ENCODE measurements at regions not wholly inside any gene's neighbourhood (a gene's known extent, or its start where the extent isn't known, plus 50 kb on each side); places are given as distances from the start of the nearest gene placed in this dataset.

DNA sequence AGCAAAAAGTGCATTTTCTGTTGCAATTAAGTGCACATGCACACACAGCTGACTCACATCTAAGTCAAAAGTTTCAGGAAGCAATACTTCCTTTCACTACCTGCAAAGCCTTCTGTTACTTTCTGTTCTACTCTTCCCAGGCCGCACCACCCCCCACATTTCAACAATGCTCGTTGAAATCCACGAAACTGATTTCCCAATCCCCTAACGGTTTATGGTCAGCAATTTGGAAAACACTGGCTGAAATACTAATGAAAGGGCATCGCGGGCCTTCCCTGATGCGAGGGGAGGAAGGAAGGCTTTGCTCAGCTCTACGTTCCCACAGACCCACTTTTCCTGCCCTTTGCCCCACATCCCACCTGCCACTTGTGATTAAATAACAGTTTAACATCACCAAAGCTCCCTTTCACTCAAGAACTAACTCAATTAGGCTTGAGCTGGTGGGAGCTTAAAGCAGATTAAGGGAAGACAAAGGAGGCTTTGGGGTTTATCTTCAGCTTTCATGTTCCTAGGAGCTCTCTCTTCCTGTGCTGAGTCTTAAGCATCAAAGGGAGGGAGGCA is 243.2 kb upstream of the RAB4A start:
- DNase-seq (ENCODE audit: low spot score), result peak; percentile 96

DNA sequence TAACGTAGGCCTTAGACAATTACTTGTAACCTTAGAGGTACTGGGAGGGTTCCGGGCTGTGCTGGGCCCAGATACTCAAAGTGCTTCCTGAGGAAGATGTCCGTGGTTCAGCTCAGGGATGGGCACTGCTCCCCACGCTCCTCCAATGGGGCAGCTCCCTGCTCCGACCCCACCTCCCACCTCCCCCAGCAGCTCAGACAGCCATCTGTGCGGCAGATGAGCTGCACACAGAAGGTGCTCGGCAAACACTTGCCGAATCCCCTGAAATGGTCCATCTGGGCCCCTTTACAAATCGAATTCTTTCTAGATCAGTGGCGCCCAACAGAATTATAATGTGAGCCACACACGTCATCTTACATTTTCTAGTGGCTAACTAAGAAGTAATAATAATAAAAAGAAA is 242.4 kb upstream of the RAB4A start:
- DNase-seq (ENCODE audit: low spot score), result peak; percentile 91

DNA sequence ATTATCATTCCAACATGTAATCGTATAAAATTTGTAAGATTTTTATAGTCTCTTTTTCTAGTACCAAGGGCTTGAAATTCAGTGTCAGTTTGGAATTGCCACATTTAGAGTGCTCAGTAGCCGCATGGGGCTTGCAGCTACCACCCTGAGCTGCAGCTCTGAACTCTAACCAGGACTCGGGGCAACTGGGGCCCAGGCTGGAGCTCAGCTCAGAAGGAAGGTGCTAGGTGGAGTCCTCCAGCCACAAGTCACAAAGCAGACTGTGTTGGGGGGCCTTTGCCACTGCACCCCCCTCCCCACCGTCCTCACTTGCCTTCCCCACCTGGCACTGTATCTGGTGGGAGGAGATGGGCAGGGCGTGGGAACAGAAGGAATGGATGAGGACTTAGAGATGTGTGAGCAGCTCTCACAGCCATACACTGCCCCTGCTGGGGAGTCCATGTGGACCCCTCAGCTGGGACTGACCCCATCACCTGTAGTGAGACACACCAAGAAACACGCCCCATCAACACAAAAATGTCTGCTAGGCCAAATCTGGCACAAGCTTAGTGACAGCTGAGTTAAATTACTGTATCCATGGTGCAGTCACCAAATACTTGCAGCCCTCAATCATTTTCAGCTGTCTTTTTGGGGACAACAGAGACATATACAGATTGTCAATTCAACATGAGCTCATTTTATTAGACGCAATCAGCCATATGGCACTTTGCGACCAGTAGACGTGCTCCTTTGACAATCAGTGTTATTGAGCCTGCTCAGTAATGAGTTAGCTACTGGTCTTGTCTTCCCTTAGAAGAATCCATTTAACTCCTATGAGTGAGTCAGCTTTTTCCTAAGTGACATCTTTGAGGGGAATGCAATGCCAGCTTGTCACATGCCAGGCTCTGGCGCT is 241.7 kb upstream of the RAB4A start:
- DNase-seq (ENCODE audit: low spot score), result peak; percentile 55

DNA sequence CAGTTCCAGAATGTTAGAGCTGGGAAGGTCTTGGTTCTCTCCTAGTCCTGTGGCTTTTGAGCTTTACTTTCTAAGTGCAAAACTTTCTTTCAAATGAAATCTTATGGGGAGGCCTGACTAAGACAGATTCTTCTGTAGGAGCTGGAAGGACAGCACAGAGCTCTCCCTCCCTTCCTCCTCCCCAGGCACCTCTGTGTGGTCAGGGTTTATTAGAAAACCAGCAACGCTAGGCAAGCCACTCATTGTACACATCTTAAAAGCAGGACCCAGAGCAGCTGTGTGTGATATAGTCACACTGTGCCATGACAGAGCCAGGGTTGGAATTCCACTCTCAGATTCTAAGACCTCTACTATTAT is 241.1 kb upstream of the RAB4A start:
- DNase-seq (ENCODE audit: low spot score), result no peak

DNA sequence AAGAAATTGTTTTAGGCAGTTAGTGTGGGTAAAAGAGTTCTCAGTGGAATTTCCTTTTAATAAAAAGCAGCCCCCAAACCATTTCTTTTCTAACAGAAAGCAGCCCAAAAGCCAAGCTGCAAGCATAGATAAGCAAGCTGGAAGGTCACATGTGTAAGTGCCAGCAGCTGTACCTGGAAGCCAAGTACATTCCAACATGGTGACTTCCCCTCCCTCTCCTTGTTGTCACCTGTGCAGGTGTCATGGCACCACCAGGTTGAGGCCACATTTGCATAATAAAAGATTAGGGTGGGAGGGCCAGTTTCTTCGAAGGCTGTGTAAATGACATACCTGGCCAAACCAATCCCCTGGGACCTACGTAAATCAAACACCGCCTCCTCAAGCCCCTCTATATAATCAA is 240.3 kb upstream of the RAB4A start:
- no peak for DNase-seq (ENCODE audit: low spot score)

DNA sequence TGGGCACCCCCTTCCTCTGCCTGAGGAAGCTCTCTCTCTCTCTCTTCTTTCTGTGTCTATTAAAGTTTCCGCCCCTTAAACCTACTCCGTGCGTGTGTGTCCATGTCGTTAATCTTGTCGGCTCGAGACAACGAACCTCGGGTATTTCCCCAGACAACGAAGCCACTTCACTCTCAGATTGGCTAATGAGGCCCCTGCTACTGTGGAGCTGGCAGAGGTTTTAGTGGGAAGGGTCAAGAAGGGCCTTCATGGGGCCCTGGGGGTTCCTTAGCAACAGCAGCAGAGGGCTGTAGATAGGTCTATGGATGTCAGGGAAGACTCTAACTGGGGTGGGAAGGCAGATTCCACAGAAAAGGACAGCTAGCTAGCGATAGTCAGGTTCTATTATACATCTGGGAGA is 239.8 kb upstream of the RAB4A start:
- DNase-seq (ENCODE audit: low spot score), result no peak

DNA sequence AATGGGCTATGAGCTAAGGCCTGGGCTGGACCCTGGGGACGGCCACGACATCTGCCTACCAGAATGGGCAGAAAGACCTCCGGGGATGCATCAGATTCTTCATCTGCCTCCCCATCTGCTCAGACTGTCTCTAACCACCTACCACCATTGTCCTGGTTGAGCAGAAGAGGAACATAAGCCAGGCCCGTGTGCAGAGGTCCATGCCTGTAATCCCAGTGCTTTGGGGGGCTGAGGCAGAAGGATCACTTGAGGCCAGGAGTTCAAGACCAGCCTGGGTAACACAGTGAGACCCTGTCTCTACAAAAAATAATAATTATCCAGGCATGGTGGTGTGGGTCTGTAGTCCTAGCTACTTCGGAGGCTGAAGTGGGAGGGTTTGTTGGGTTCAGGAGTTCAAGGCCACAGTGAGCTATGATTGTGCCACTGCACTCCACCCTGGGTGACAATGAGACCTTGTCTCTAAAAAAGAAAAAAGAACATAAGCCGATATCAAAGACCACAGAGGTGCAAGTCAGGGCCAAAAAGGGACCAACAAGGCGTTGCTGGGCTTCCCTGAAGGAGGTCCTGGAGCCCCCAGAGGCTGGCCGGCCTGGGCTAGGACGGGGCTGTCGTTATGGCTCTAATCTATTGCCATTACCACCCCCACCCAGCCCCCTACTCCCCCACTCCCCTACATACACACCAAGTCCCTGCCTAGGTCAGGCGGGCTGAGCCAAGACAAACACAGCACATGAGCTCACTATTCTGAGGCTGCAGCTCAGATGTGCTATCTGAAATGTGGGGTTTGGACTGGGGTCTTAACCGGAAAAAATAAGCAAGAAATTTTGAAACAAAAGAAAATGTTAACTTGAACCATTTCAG is 239.2 kb upstream of the RAB4A start:
- no peak for DNase-seq (ENCODE audit: low spot score)

DNA sequence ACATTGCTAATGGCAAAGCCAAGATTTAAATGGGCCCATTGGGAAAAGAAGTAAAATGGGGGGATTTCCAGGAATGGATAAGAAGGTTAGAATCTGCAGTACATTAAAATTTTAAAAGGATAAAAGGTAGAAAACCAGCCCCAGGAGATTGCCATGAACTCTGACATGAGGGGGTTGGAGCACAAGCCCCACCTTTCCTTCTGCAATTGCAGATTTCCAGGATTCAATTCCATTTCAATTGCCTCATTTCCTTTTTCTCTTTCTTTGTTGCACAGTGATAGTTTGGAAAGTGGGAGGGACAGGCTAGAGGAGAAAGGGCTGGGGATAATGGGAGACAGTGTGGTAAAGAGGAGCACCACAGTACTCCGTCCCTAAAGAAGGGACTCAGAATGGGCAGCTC is 238.5 kb upstream of the RAB4A start:
- no peak for DNase-seq (ENCODE audit: low spot score)

DNA sequence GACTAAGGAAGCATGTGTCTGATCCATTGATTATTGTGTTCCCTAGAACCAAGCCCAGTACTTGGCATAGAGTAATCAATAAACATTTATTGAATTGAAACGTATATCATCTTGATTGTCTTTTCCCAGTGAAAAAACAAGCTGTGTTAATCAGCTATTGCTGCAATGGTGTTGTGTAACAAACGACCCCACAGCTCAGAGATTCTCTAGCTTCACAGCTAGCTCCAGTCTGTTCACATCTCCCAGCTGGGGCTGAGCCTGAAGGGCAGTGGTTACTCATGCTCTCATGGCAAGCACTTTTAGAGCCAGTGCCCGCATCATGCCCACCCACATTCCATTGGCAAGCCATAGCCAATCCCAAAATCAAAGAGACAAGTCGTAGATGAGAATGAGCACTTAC is 237.4 kb upstream of the RAB4A start:
- DNase-seq (ENCODE audit: low spot score), result no peak

DNA sequence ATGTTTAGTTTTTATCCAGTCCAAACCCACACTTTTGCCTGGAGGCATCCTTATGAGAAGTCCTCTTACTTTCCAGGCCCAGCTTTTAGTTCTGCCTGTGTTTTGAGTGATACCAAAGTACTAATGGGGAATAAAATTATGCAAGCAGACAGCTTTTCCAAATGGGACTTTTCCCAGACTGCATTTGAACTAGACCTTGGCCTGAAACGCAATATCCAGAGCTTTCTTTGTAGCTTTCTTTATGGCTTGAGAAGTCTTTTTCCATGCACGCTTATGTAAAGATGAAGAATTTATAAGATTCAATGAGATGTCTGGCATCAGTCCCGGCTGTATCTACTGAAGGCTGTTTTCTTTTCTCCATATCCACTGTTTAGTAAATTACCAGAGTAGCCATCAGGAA is 236.6 kb upstream of the RAB4A start:
- no peak for DNase-seq (ENCODE audit: low spot score)

DNA sequence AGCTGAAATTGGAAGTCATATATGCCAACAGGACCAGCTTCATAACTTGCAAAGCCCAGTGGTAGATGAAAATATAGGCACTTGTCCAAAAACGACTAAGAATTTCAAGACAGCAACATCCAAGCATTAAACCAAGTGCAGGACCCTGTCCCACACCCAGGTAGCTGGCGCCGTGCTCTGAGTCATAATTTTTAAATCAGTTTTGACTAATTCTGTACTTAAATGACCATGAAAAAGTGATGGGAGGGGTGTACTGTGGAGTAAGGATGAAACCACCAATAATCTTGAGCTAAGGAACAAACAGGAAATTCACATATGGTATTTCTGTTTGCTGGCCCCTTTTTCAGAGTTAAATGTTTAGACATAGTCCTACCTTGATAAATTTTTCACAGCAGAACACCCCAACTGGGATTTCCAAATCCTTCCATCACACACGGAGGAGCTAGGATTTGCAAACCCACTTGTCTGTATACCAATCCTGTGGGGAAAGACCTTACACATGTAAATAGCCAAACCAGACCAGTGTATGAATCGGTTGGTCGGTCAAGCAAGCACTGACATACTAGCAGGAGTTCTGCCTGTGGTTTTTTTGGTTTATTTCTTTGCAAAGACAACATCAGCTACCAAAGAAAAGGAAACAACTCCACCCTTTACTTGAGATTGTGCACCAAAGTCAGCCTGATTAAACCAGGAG is 235.7 kb upstream of the RAB4A start:
- no peak for DNase-seq (ENCODE audit: low spot score)

DNA sequence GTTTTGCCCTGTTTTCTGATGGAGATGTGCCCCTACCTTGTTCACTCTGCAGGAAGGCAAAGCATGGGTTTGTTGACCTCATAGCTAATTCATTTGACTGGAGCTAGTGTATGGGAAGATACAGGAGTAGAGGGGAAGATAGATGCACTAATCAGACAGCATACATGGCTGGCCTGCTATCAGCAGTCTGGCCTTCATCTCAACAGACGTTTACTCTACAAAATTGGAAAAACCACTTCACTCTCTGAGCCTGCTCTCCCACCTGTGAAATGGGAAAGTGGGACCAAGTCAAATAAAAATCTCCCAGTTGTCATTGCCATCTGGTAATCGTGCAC is 235.2 kb upstream of the RAB4A start:
- DNase-seq (ENCODE audit: low spot score), result no peak

DNA sequence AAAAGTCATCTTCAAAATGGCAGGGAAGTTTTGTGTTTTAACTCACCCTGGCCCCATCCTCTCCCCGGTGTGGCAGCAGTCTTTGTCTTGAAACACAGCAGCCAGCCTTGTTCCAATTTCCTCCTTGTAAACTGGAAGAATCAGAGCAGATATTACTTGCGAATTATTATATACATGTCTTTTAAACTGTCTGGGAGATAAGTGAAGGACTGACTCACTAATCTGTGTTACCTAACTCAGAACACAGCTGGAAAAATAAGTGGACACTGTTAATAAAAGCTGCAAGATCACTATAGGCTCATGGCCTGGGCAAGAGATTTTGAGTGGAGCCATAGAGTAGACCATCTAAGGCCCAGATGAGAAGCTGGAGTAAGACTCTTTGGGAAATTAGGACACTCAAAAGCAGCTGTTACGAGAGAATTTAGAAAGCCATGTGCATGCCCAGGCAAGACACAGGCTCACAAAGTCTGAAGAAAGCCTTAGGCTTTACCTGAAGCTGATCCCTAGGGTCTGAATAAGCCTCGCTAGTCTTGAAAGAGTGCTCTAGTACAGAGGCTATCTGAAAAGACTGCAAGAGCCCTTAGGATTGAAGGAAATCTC is 233.0 kb upstream of the RAB4A start:
- no peak for DNase-seq (ENCODE audit: low spot score)

DNA sequence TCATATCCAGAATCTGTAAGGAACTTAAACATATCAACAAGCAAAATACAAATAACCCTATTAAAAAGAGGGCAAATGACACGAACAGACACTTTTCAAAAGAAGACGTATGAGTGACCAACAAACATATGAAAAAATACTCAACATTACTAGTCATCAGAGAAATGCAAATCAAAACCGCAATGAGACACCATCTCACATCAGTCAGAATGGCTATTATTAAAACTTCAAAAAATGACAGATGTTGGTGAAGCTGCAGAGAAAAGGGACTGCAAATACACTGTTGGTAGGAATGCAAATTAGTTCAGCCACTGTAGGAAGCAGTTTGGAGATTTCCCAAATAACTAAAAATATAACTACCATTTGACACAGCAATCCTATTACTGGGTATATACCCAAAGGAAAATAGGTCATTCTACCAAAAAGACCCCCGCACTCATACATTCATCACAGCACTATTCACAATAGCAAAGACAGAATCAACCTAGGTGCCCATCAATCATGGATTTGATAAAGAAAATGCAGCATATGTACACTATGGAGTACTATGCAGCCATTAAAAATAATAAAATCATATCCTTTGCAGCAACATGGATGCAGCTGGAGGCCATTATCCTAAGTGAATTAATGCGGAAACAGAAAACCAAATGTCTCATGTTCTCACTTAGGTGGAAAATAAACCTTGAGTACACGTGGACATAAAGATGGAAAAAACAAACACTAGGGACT is 230.1 kb upstream of the RAB4A start:
- DNase-seq (ENCODE audit: low spot score), result no peak

DNA sequence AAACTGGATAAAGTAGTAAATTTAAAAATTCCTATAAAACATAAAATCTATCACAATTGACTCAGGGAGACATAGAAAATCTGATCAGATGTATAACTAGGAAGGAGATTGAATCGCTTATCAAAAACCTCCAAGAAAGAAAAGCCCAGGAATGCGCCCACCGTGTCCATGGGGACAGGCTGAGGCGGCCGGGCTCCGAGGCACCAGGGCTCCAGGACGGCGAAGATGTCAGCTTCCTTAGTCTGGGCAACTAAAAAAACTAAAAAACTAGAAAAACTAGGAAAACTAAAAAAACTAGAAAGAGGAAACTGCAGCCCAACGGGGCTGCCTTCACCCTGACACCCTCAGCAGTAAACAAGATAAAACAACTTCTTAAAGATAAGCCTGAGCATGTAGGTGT is 229.0 kb upstream of the RAB4A start:
- DNase-seq (ENCODE audit: low spot score), result no peak

DNA sequence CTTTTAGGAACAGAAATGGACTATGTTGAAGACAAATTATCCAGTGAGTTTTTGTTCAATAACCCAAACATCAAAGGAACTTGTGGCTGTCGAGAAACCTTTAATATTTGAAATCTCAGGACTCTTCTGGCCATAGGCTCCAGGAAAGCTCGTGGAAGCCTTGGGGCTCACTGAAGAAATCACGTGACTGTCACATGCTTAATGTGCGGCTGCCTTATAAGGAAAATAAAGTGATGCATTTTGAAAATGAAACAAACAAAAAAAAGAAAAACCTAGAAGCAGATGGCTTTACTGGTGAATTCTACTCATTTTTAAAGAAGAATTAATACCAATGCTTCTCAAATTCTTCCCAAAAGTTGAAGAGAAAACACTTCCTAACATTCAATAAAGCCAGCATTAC is 228.4 kb upstream of the RAB4A start:
- DNase-seq (ENCODE audit: low spot score), result no peak

DNA sequence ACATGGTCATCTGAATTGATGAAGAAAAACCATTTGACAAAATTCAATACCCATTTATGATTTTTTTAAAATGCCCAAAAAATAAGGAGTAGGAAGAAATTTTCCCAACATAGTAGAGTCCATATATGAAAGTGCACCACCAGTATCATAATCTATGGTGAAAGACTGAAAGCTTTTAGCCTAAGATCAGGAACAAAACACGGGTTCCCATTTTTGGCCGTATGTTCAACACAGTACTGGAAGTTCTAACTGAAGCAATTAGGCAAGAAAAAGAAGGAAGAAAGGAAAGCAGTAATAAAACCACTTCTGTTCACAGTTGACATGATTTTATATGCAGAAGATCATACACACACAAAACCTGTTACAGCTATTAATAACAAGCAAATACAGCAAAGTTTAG is 227.8 kb upstream of the RAB4A start:
- no peak for DNase-seq (ENCODE audit: low spot score)

DNA sequence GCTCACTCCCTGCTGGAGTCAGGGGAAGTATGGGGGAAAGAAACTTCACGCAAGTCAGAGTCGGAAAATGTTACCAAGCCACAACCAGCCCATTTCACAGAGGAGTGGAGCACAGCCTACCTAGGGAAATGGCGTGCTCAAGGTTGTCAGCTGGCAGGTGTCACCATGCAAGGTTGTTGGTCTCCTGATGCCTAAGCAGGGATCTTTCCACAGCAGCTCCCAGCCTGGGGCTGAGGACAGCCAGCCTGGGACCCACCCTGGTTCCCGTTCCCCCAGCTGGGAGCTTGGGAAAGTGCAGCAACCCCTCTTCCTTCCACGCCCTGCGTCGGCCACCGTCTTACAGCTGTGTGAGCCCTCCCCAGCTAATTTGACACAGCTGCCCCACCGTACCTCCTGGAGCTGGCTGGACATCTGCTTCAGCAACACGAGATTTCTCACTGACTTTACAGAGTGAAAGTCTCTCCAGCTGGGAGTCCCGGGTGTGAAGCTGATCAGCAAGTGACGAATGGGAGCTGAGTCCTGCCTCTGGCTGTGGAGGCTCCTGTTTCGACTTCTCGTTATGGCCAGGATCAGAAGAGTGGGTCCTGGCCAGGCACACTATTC is 224.6 kb upstream of the RAB4A start:
- DNase-seq (ENCODE audit: low spot score), result no peak

DNA sequence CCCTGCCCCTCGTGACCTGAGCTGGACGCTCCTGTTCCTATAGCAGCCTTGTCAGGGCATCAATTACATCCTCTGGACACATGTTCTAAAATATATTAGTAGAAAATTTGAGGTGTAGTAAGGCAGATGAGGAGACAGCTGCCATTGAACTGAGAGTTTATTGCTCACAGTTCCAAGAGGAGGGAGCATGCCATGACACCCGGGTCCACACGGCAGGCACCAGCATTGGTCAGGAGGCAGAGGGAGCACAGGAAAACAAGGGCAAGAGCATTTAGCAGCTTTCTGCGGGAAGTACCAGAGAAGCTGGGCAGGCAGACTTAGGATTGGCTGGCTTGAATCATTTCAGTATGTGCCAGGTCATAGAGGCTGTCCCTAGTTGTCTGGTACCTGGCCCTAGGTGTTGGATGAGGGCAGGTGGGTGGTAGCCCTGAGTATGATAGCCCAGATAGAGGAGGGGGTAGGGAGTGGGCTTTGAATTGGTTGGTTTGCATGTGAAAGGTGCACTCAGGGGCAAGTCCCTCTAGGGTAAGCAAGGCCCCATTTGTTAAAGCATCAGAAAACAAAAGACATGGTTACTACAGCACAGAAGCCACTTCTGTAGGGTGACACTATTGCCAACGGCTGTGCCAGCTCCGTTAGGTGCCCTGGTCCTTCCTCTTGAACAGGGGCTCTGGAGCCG is 223.6 kb upstream of the RAB4A start:
- no peak for DNase-seq (ENCODE audit: low spot score)
